ENCODE measurements at regions not wholly inside any gene's neighbourhood (a gene's known extent, or its start where the extent isn't known, plus 50 kb on each side); places are given as distances from the start of the nearest gene placed in this dataset.

- TF ChIP-seq SIN3A (IDR thresholded peaks at IDR 0.05; ENCODE audit: borderline replicate concordance, low read depth, low read length), result 0 out of 2 replicates have a peak, but pooled peaks have one; percentile 25
- no peak for TF ChIP-seq ZNF432 (CRISPR knock-in tag; IDR thresholded peaks at IDR 0.05; ENCODE audit: borderline replicate concordance)
- TF ChIP-seq MXI1 (IDR thresholded peaks at IDR 0.05; ENCODE audit: borderline replicate concordance, low read depth, low read length), result no peak; the same call in 2 of the 3 replicates
- peak; percentile 56 for TF ChIP-seq SAP130 (CRISPR knock-in tag; IDR thresholded peaks at IDR 0.05; ENCODE audit: low read depth)
- TF ChIP-seq SNAPC2 (CRISPR knock-in tag; IDR thresholded peaks at IDR 0.05), result no peak
- TF ChIP-seq ZNF513 (CRISPR knock-in tag; conservative IDR thresholded peaks at IDR 0.05), result no peak
- no peak for TF ChIP-seq ZKSCAN5 (CRISPR knock-in tag; IDR thresholded peaks at IDR 0.05)
- TF ChIP-seq ZNF687 (CRISPR knock-in tag; IDR thresholded peaks at IDR 0.05), result 0 out of 2 replicates have a peak, but pooled peaks have one; percentile 19
- TF ChIP-seq TP53 (CRISPR knock-in tag; conservative IDR thresholded peaks at IDR 0.05), result no peak
- TF ChIP-seq CHD2 (IDR thresholded peaks at IDR 0.05; ENCODE audit: low read depth, low read length), result no peak
- TF ChIP-seq ATM (IDR thresholded peaks at IDR 0.05; ENCODE audit: borderline replicate concordance), result no peak
- no peak for TF ChIP-seq RELA (CRISPR knock-in tag; IDR thresholded peaks at IDR 0.05)
- TF ChIP-seq HOMEZ (CRISPR knock-in tag; IDR thresholded peaks at IDR 0.05; ENCODE audit: low read depth), result no peak
- TF ChIP-seq SUZ12 (IDR thresholded peaks at IDR 0.05; ENCODE audit: low read depth, low read length), result peak; percentile 35; the same call in 1 of the 2 replicates
- TF ChIP-seq NFIB (CRISPR knock-in tag; IDR thresholded peaks at IDR 0.05; ENCODE audit: borderline replicate concordance), result no peak
- TF ChIP-seq ZSCAN21 (CRISPR knock-in tag; IDR thresholded peaks at IDR 0.05; ENCODE audit: borderline replicate concordance), result no peak
- TF ChIP-seq CBX1 (IDR thresholded peaks at IDR 0.05; ENCODE audit: low read depth), result no peak
- no peak for TF ChIP-seq ZNF383 (CRISPR knock-in tag; IDR thresholded peaks at IDR 0.05; ENCODE audit: borderline replicate concordance)
- no peak for TF ChIP-seq IKZF1 (IDR thresholded peaks at IDR 0.05)
- TF ChIP-seq MED1 (CRISPR knock-in tag; IDR thresholded peaks at IDR 0.05), result no peak
- TF ChIP-seq MNT (IDR thresholded peaks at IDR 0.05), result no peak
- no peak for TF ChIP-seq HDAC1 (CRISPR knock-in tag; IDR thresholded peaks at IDR 0.05)
Observed at GRCh38 chr6:8652710-8653109, 217.4 kb upstream of the SLC35B3 start (continued).

All from HepG2 (cell line).